HT1080 (cell line): ENCODE measurements at regions not wholly inside any gene's neighbourhood (a gene's known extent, or its start where the extent isn't known, plus 50 kb on each side); places are given as distances from the start of the nearest gene placed in this dataset.
A peak's percentile ranks its signal among the peaks of the same experiment; 100 is the strongest.
"Not testable (repeated sequence)": the region's sequence is repeated elsewhere in the genome, so short reads cannot be mapped to it uniquely, and the experiment has no call there.

Source experiments
- DNase-seq: peaks from one replicate; pipeline ENCODE4 v3.0.0-alpha.2; 2015; ENCODE audit warnings: low read depth

GRCh38 chr1:96388421-96389310, 332.9 kb upstream of the PTBP2 start:
- DNase-seq, result peak; percentile 55

DNA sequence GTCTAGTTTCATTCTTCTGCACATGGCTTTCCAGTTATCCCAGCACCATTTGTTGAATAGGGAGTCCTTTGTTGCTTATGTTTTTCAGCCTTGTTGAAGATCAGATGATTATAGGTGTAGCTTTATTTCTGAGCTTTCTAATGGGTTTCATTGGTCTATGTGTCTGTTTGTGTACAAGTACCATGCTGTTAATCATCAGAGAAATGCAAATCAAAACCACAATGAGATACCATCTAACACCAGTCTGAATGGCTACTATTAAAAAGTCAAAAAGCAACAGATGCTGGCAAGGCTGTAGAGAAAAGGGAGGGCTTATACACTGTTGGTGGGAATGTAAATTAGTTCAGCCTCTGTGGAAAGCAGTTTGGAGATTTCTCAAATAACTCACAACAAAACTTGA, 321.5 kb upstream of the PTBP2 start:
- no peak for DNase-seq

DNA sequence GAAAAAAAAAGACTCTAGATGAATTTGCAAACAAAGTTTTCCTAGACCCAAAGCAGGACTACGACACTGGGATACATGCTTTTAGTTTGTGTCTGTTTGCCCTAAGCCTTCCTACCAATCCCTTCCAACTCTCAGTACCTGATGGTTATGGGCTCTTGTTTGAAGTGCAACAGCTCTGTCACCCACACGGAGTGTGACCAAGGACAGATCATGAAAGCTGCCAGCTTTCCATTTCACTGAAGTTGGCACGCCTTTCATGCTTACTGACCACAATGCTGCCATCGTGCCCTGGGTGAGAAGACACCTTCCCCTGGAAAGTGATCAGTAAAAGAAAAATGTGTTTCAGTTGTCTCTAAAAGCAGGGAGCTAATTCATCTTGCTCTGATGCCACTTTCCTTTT, 312.5 kb upstream of the PTBP2 start:
- no peak for DNase-seq

DNA sequence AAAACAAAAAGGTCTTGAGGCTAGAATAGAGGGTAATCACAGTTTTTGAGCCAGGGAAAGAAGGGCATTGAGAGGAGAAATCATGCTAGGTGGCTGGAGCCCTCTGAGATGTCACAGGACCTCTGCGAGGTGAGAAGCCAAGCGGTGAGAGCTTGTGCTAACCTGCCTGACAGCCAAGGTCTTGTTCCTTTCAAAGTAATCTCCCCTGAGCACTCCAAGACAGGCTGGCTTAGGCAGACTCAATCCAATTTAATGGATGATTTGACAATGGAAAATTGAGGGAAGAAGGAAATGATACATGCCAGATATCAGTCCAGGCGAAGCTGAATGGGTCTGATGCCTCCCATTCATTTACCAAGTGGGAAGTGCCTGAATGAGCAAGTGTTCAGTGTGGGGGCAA, 311.9 kb upstream of the PTBP2 start:
- DNase-seq, result no peak

DNA sequence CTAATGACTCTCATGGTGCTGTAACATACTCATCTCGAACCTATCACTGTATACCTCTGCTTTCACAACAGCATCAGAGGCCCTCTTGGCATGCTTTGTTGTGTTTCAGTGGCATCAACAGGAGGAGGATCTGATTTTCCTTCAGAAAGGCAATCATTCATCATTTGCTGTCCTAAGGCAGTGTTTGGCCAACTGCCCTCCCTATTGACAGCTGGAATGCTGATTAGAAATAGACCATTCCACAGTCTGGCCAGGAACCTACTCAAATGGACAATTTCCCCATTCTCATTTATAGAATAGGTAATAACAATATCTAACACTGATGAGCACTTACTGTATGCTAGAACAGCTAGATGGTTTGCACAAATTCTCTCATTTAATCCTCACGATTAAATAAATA, 310.6 kb upstream of the PTBP2 start:
- DNase-seq, result no peak

DNA sequence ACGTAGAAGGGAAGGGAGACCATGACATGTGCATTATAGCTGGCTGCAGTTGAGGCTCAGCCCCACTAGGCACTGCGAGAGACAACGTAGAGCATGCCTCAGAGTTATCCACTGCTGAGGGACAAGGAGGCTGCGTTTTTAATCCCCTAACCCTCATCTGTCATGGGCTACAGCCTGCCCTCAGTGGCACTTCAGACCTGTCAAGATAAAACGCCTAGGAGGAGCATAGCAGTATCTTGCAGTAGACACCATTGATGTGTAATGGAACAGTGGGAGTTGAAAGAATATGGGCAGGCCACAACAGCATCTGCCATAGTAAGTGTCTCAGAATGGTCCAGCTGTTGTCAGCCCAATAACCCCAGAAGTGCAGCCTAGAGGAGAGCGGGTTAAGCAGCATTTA, 307.0 kb upstream of the PTBP2 start:
- no peak for DNase-seq

- DNase-seq, result peak; percentile 99
Measured at GRCh38 chr1:96416111-96416595, 305.4 kb upstream of the PTBP2 start.

DNA sequence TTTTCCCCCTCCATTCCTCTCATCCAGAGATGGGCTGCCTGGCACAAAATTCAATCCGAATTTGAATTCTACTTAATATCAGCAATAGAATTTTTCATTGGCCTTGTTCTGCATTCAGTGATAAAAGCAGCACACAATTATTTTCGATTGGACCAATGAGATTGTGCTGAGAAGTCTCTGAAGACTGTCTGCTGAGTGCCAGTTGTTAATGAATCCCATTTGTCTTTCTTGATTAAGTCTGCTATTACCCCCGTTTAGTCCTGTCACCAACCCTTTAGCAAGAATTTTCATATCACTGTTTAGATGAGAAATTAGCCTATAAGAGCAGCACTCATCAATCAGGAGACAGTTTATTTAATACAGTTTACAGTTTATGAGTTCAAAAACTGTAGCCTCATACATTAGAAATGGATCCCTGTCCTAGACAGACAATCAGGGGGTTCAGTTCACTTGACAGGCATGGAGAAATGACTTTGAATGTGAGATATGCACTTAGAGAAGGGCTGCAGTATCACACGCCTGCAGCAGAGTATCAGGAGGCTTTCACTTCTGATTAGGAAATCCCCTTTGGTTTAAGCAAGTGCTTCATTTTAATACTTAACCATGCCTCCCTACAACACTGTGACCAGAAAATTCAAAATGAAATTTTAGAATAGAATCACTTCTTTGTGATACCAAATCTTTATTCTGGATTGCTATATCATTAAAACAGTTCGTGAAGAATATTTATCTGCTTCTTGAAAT, 304.7 kb upstream of the PTBP2 start:
- DNase-seq, result no peak

- no peak for DNase-seq
Measured at GRCh38 chr1:96418969-96419368, 302.6 kb upstream of the PTBP2 start.

GRCh38 chr1:96424877-96425276, 296.7 kb upstream of the PTBP2 start:
- DNase-seq, result no peak

DNA sequence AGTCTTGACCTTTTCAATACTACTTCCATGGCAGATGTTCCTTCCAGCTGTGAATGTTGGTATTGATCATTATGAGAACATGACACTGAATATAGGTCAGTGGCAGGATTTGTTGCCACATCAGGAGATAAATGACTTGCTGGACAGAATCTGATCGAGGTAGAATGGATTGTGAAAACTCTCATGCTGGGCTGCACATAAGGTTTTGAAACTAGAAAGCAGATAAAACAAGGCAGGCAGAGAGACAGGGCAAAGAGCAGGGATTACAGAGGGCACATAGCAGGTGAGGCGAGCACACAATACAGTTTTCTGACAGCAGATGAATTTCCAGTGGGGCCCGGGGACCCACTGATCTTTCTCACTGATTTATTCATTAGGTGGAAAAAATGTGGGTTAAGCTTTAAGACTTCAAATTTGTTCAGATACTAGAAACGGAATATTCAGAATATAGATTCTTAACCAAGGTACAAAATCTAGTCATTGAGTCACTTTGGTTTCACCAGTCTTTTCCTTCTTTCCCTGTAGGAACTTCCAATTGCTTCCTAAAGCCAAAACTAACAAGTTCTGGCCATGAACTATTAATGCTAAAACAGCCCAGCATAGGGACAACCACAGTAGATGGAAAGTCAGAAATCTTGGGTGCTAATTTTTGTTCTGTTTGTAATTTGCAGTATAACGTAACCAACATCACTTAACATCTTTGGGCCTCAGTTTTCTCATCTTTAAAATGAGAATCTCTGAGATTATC, 296.0 kb upstream of the PTBP2 start:
- no peak for DNase-seq

- no peak for DNase-seq
Measured at GRCh38 chr1:96427616-96428015, 294.0 kb upstream of the PTBP2 start.

GRCh38 chr1:96445302-96445701, 276.3 kb upstream of the PTBP2 start:
- no peak for DNase-seq

- no peak for DNase-seq
Measured at GRCh38 chr1:96464066-96464465, 257.5 kb upstream of the PTBP2 start.

GRCh38 chr1:96464522-96464921, 257.1 kb upstream of the PTBP2 start:
- no peak for DNase-seq

DNA sequence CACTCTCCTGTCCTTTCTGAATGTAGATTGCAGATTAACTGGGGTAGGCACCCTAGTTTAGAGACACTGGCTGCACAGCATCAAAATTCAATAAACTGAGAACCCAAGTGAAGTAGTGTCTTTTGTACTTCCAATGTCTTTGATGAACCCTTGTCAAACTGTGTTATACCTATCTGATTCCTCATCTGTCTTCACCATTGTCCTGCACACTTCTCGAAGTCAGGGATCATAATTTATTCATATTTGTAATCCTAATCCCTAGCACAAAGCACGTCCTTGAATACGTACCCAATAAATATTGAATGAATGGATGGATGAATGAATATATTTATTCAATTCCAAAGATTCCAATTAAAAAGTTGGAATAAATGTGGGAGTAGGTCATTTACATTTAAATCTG, 256.6 kb upstream of the PTBP2 start:
- DNase-seq, result no peak

DNA sequence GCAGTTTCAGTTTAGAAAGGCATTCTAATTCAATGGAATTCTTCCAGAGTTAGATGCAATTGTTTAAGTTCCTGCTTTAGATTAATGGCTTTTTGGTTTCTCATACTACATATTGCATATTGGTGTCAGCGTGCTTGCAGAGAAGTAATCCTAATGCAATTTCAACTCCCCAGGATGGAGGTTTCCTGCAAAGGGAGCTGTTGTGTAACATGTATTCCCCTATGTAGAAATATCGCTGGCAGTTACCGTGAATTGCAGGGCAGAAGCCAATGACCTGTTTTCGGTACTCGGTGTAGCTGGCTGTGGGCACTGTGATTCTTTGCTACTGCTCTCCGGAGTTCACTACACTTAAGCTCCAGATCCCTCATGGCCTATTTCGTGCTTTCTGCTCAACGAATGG, 256.1 kb upstream of the PTBP2 start:
- no peak for DNase-seq

DNA sequence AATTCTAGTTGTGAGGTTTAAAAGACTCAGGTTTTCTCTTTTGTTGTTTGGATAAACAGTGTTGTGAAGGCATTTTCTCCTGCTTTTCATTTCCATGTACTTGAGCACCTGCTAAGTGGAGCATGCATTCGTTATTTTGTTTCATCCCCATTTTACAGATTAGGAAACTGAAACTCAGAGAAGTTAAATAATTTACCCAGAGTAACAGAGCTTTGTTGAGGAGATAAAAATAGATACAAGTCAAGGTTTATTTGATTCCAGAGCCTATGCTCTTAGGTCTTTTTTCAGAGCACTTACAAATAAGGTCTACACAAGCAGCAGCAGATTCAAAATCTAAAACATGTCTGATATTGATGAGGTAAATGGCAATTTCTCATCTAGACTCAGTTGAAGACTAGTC, 254.7 kb upstream of the PTBP2 start:
- DNase-seq, result no peak

- DNase-seq, result not testable (repeated sequence)
Measured at GRCh38 chr1:96469726-96470125, 251.9 kb upstream of the PTBP2 start.

- DNase-seq, result peak; percentile 51
Measured at GRCh38 chr1:96472471-96472870, 249.1 kb upstream of the PTBP2 start.

DNA sequence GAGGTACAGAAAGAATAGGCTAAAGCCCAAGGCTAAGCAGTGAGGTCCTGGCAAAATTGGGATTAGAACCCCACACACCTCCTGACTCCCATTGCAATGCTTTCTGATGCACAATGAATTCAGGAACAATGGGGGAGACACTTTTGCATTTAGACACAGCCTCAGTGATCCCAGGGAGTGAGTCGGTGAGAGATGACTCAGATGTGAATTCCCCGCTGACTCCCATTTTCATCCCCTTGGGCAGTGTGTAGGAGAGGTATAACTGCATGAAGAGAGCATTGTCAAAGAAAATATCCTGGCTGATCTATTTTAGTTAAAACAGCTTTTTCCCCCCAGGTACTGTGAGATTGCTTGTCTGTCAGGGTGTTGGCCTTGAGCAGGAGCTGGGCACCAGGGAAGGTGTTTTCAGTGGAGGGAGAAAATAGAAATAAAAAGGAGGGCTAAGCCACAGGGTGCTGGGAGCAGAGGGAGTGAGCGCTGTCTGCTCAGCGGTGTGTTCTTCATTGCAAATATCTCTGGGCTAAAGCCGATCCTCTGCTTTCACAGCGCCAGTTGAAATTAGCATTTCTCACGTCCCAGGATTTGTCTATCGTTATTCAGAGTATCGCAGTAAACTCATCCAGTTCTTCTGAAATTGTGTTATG, 247.7 kb upstream of the PTBP2 start:
- peak; percentile 74 for DNase-seq
